ENCODE measurements at regions not wholly inside any gene's neighbourhood (a gene's known extent, or its start where the extent isn't known, plus 50 kb on each side); places are given as distances from the start of the nearest gene placed in this dataset.
"Not testable (repeated sequence)": the region's sequence is repeated elsewhere in the genome, so short reads cannot be mapped to it uniquely, and the experiment has no call there.

GRCh38 chr6:69578361-69578890, 218.4 kb downstream of the LMBRD1 start:
- no peak for DNase-seq (ENCODE audit: low read depth in 2 of 2)
- no peak overlapping the region for H3K4me3 ChIP-seq (replicated peaks in 1 of 2; ENCODE audit: low read depth in 2 of 2, low read length in 2 of 2)
- TF ChIP-seq CTCF (IDR thresholded peaks at IDR 0.05; ENCODE audit: low read depth, low read length): no peak

- DNase-seq (ENCODE audit: low read depth in 2 of 2): no peak
- no peak for TF ChIP-seq CTCF (IDR thresholded peaks at IDR 0.05; ENCODE audit: low read depth, low read length)
- no peak overlapping the region for H3K4me3 ChIP-seq (replicated peaks in 1 of 2; ENCODE audit: low read depth in 2 of 2, low read length in 2 of 2)
Measured at GRCh38 chr6:69571234-69571633, 225.6 kb downstream of the LMBRD1 start.

GRCh38 chr6:69570106-69570505, 226.7 kb downstream of the LMBRD1 start:
- no peak for TF ChIP-seq CTCF (IDR thresholded peaks at IDR 0.05; ENCODE audit: low read depth, low read length)
- H3K4me3 ChIP-seq (replicated peaks in 1 of 2; ENCODE audit: low read depth in 2 of 2, low read length in 2 of 2): no peak overlapping the region
- peak in 1 of 2 donors; percentile 4 for DNase-seq (ENCODE audit: low read depth in 2 of 2)

- not testable (repeated sequence) for DNase-seq (ENCODE audit: low read depth in 2 of 2); H3K4me3 ChIP-seq (replicated peaks in 1 of 2; ENCODE audit: low read depth in 2 of 2, low read length in 2 of 2)
Measured at GRCh38 chr6:69560597-69560996, 236.2 kb downstream of the LMBRD1 start.

GRCh38 chr6:69555088-69555638, 241.6 kb downstream of the LMBRD1 start:
- no peak for DNase-seq (ENCODE audit: low read depth in 2 of 2)
- no peak overlapping the region for H3K4me3 ChIP-seq (replicated peaks in 1 of 2; ENCODE audit: low read depth in 2 of 2, low read length in 2 of 2)
- TF ChIP-seq CTCF (IDR thresholded peaks at IDR 0.05; ENCODE audit: low read depth, low read length): no peak

GRCh38 chr6:69542494-69542893, 254.3 kb downstream of the LMBRD1 start:
- DNase-seq (ENCODE audit: low read depth in 2 of 2): no peak
- no peak for TF ChIP-seq CTCF (IDR thresholded peaks at IDR 0.05; ENCODE audit: low read depth, low read length)
- no peak overlapping the region for H3K4me3 ChIP-seq (replicated peaks in 1 of 2; ENCODE audit: low read depth in 2 of 2, low read length in 2 of 2)

- TF ChIP-seq CTCF (IDR thresholded peaks at IDR 0.05; ENCODE audit: low read depth, low read length): no peak
- H3K4me3 ChIP-seq (replicated peaks in 1 of 2; ENCODE audit: low read depth in 2 of 2, low read length in 2 of 2): no peak overlapping the region
- no peak for DNase-seq (ENCODE audit: low read depth in 2 of 2)
Measured at GRCh38 chr6:69527921-69528476, 268.8 kb downstream of the LMBRD1 start.

GRCh38 chr6:69515480-69515879, 281.3 kb downstream of the LMBRD1 start:
- DNase-seq (ENCODE audit: low read depth in 2 of 2); H3K4me3 ChIP-seq (replicated peaks in 1 of 2; ENCODE audit: low read depth in 2 of 2, low read length in 2 of 2): not testable (repeated sequence)
